Aorta (tissue), 5 donors: ENCODE measurements at regions not wholly inside any gene's neighbourhood (a gene's known extent, or its start where the extent isn't known, plus 50 kb on each side); places are given as distances from the start of the nearest gene placed in this dataset.
"Not testable (repeated sequence)": the region's sequence is repeated elsewhere in the genome, so short reads cannot be mapped to it uniquely, and the experiment has no call there.

Source experiments
- ATAC-seq: fragments of 200-7000 bp; cut with Tn5 transposase; one replicate; pipeline ENCODE4 v1.9.1; 2022; ENCODE audit warnings: moderate library complexity; ENCODE audit not compliant: low FRiP score
- DNase-seq, 2 donors: peaks; one replicate each; pipeline ENCODE4 v3.0.0-alpha.2; 2020
- H3K27ac ChIP-seq, 2 donors: one replicate each; pipeline ENCODE4 v1.5.1; 2013; ENCODE audit warnings: low read length in 2 of 2, mild to moderate bottlenecking in 2 of 2, moderate library complexity in 2 of 2, control low read depth in 1 of 2, inconsistent platforms in 1 of 2, low read depth in 1 of 2
- H3K27me3 ChIP-seq, 2 donors: one replicate each; pipeline ENCODE4 v1.6.1; 2013; ENCODE audit warnings: control low read depth in 1 of 2, low read length in 1 of 2, mild to moderate bottlenecking in 1 of 2, moderate library complexity in 1 of 2; ENCODE audit not compliant: insufficient read depth in 2 of 2, control insufficient read depth in 1 of 2
- H3K36me3 ChIP-seq, 2 donors: one replicate each; pipeline ENCODE4 v1.6.1; 2013; ENCODE audit warnings: control low read depth in 1 of 2, low read length in 1 of 2, mild to moderate bottlenecking in 1 of 2; ENCODE audit not compliant: insufficient read depth in 2 of 2, control insufficient read depth in 1 of 2
- H3K4me1 ChIP-seq, 2 donors: one replicate each; pipeline ENCODE4 v1.6.1; 2013; ENCODE audit warnings: low read length in 2 of 2, control low read depth in 1 of 2, mild to moderate bottlenecking in 1 of 2, moderate library complexity in 1 of 2; ENCODE audit not compliant: insufficient read depth in 2 of 2, control insufficient read depth in 1 of 2
- H3K4me3 ChIP-seq, 2 donors: one replicate each; pipeline ENCODE4 v1.5.1; 2013; ENCODE audit warnings: low read length in 2 of 2, control low read depth in 1 of 2, mild to moderate bottlenecking in 1 of 2
- H3K9me3 ChIP-seq: one replicate; pipeline ENCODE4 v1.6.1; 2013; ENCODE audit warnings: mild to moderate bottlenecking, low read length; ENCODE audit not compliant: control insufficient read depth
- WGBS, 2 donors: extraction: QIAGEN DNeasy Blood & Tissue Kit; methylation state at CpG; one replicate each; pipeline ENCODE4 v1.1.7; 2013; 5-methylcytosine and 5-hydroxymethylcytosine counted together
- intact Hi-C, 2 donors: fragments of 100-400 bp; cut with DNase I; formaldehyde crosslinking; loops; one replicate each; pipeline versions ENCODE4 v1.14.2 to v1.15.0; 2022
- donor health status: healthy with polysubstance abuse.
- donor health status: Bipolar disorder and iron deficiency.
- donor health status: DM: no; HTN: no; CAD: no.
- donor health status: DM: no; HTN: no; CAD: no.
- donor health status: DM: yes; HTN: yes; CAD: no.

GRCh38 chr1:194028002-194028401, 841.6 kb upstream of the B3GALT2 start:
- intact Hi-C loops: no loop called here
- no peak overlapping the region for H3K4me3 ChIP-seq
- ATAC-seq (no peak), DNase-seq (no peak)
- WGBS, 2 donors: 73 to 75% methylated on average over 1 of the region's 1 CpG
- no peak overlapping the region for H3K27ac ChIP-seq
- H3K27me3 ChIP-seq: no peaks in the 10 kb centered on the region
- H3K36me3 ChIP-seq: no peaks in the 10 kb centered on the region
- H3K4me1 ChIP-seq: no peaks in the 10 kb centered on the region
- no peaks in the 10 kb centered on the region for H3K9me3 ChIP-seq

GRCh38 chr1:194026422-194026821, 840.0 kb upstream of the B3GALT2 start:
- ATAC-seq (no peak), DNase-seq (no peak)
- H3K36me3 ChIP-seq: no peaks in the 10 kb centered on the region
- H3K4me3 ChIP-seq: no peak overlapping the region
- no peaks in the 10 kb centered on the region for H3K9me3 ChIP-seq
- intact Hi-C loops: no loop called here
- H3K27ac ChIP-seq: no peak overlapping the region
- no peaks in the 10 kb centered on the region for H3K27me3 ChIP-seq
- 96 to 98% methylated on average over 3 of the region's 3 CpGs for WGBS, 2 donors
- no peaks in the 10 kb centered on the region for H3K4me1 ChIP-seq

GRCh38 chr1:194024659-194025058, 838.2 kb upstream of the B3GALT2 start:
- intact Hi-C loops: no loop called here
- no peak overlapping the region for H3K27ac ChIP-seq
- ATAC-seq: no peak
- no peak overlapping the region for H3K4me3 ChIP-seq
- DNase-seq: no peak
- no peaks in the 10 kb centered on the region for H3K27me3 ChIP-seq
- no peaks in the 10 kb centered on the region for H3K36me3 ChIP-seq
- 51 to 62% methylated on average over 2 of the region's 2 CpGs for WGBS, 2 donors
- H3K4me1 ChIP-seq: no peaks in the 10 kb centered on the region
- H3K9me3 ChIP-seq: no peaks in the 10 kb centered on the region

GRCh38 chr1:194014014-194014413, 827.6 kb upstream of the B3GALT2 start:
- Histone ChIP-seq H3K9me3 (no peaks in the 10 kb centered on the region), H3K27ac (no peak overlapping the region), H3K4me3 (no peak overlapping the region), H3K4me1 (no peaks in the 10 kb centered on the region), H3K27me3 (no peaks in the 10 kb centered on the region), H3K36me3 (no peaks in the 10 kb centered on the region)
- WGBS, 2 donors: 61 to 66% methylated on average over 2 of the region's 2 CpGs
- DNase-seq (no peak), ATAC-seq (no peak)
- intact Hi-C loops: no loop called here

- no peak for ATAC-seq
- 61 to 63% methylated on average over 2 of the region's 2 CpGs for WGBS, 2 donors
- intact Hi-C loops: no loop called here
Measured at GRCh38 chr1:194013561-194013960, 827.1 kb upstream of the B3GALT2 start.

GRCh38 chr1:194004146-194004545, 817.7 kb upstream of the B3GALT2 start:
- DNase-seq: no peak
- no peak overlapping the region for H3K4me3 ChIP-seq
- H3K27me3 ChIP-seq: no peaks in the 10 kb centered on the region
- no peak overlapping the region for H3K27ac ChIP-seq
- no peak for ATAC-seq
- WGBS, 2 donors: 66% methylated on average over 2 of the region's 2 CpGs
- H3K9me3 ChIP-seq: no peaks in the 10 kb centered on the region
- no peaks in the 10 kb centered on the region for H3K4me1 ChIP-seq
- intact Hi-C loops: no loop called here
- H3K36me3 ChIP-seq: no peaks in the 10 kb centered on the region

More at GRCh38 chr1:194013561-194013960, 827.1 kb upstream of the B3GALT2 start:
- Histone ChIP-seq H3K9me3 (no peaks in the 10 kb centered on the region), H3K4me3 (no peak overlapping the region), H3K27ac (no peak overlapping the region), H3K36me3 (no peaks in the 10 kb centered on the region), H3K4me1 (no peaks in the 10 kb centered on the region), H3K27me3 (no peaks in the 10 kb centered on the region)
- DNase-seq: no peak

GRCh38 chr1:194001726-194002350, 815.4 kb upstream of the B3GALT2 start:
- 97 to 98% methylated on average over 31 to 33 of the region's 33 CpGs for WGBS, 2 donors
- intact Hi-C loops, H3K4me3 ChIP-seq: not testable (repeated sequence)

GRCh38 chr1:193988885-193989284, 802.5 kb upstream of the B3GALT2 start:
- Histone ChIP-seq H3K36me3 (no peaks in the 10 kb centered on the region), H3K27ac (no peak overlapping the region), H3K27me3 (no peaks in the 10 kb centered on the region), H3K4me3 (no peak overlapping the region), H3K4me1 (no peaks in the 10 kb centered on the region), H3K9me3 (peaks cover 2% of the 10 kb centered on the region)
- ATAC-seq (no peak), DNase-seq (no peak)
- 64 to 67% methylated on average over 2 of the region's 2 CpGs for WGBS, 2 donors
- intact Hi-C loops: no loop called here

More at GRCh38 chr1:194001726-194002350, 815.4 kb upstream of the B3GALT2 start:
- H3K27ac ChIP-seq, H3K27me3 ChIP-seq, H3K4me1 ChIP-seq, H3K9me3 ChIP-seq, ATAC-seq, H3K36me3 ChIP-seq, DNase-seq: not testable (repeated sequence)

- no peaks in the 10 kb centered on the region for H3K27me3 ChIP-seq
- intact Hi-C loops: no loop called here
- no peak overlapping the region for H3K27ac ChIP-seq
- no peak overlapping the region for H3K4me3 ChIP-seq
- H3K36me3 ChIP-seq: no peaks in the 10 kb centered on the region
- WGBS, 2 donors: 54 to 60% methylated on average over 4 of the region's 4 CpGs
- no peak for DNase-seq
- no peaks in the 10 kb centered on the region for H3K4me1 ChIP-seq
- ATAC-seq: no peak
- no peaks in the 10 kb centered on the region for H3K9me3 ChIP-seq
Measured at GRCh38 chr1:193979219-193979618, 792.8 kb upstream of the B3GALT2 start.
